Kidney tubule cell (primary cell): ENCODE measurements at regions not wholly inside any gene's neighbourhood (a gene's known extent, or its start where the extent isn't known, plus 50 kb on each side); places are given as distances from the start of the nearest gene placed in this dataset.

Experiments used
- DNase-seq: peaks from one replicate; pipeline ENCODE4 v3.0.0-alpha.2; 2018; ENCODE audit warnings: low spot score

GRCh38 chr9:107750741-107751566 is 261.4 kb upstream of the KLF4 start:
- DNase-seq = peak; percentile 94

- peak; percentile 75 for DNase-seq
Measured at GRCh38 chr9:107749787-107750444, 260.3 kb upstream of the KLF4 start.

- no peak for DNase-seq
Measured at GRCh38 chr9:107744873-107745272, 255.3 kb upstream of the KLF4 start.

- DNase-seq = no peak
Measured at GRCh38 chr9:107742531-107743309, 253.2 kb upstream of the KLF4 start.

- no peak for DNase-seq
Measured at GRCh38 chr9:107740088-107740980, 250.8 kb upstream of the KLF4 start.

- DNase-seq = peak; percentile 30
Measured at GRCh38 chr9:107739601-107740082, 250.1 kb upstream of the KLF4 start.

GRCh38 chr9:107738789-107739188 is 249.2 kb upstream of the KLF4 start:
- DNase-seq = peak; percentile 8

- DNase-seq = peak; percentile 25
Measured at GRCh38 chr9:107737987-107738743, 248.6 kb upstream of the KLF4 start.

- no peak for DNase-seq
Measured at GRCh38 chr9:107737610-107737986, 248.0 kb upstream of the KLF4 start.

- DNase-seq = peak; percentile 36
Measured at GRCh38 chr9:107735821-107736220, 246.3 kb upstream of the KLF4 start.

GRCh38 chr9:107734256-107735013 is 244.9 kb upstream of the KLF4 start:
- peak; percentile 8 for DNase-seq

GRCh38 chr9:107733523-107733894 is 243.9 kb upstream of the KLF4 start:
- peak; percentile 50 for DNase-seq

- DNase-seq = peak; percentile 82
Measured at GRCh38 chr9:107732781-107733522, 243.4 kb upstream of the KLF4 start.

GRCh38 chr9:107731115-107731762 is 241.7 kb upstream of the KLF4 start:
- DNase-seq = no peak

- DNase-seq = no peak
Measured at GRCh38 chr9:107730666-107731065, 241.1 kb upstream of the KLF4 start.

GRCh38 chr9:107727086-107727780 is 237.7 kb upstream of the KLF4 start:
- peak; percentile 12 for DNase-seq

GRCh38 chr9:107723015-107723414 is 233.4 kb upstream of the KLF4 start:
- no peak for DNase-seq

- no peak for DNase-seq
Measured at GRCh38 chr9:107721705-107722245, 232.2 kb upstream of the KLF4 start.
